ENCODE measurements at regions not wholly inside any gene's neighbourhood (a gene's known extent, or its start where the extent isn't known, plus 50 kb on each side); places are given as distances from the start of the nearest gene placed in this dataset.

GRCh38 chr1:81432059-81432458 is 368.7 kb upstream of the ADGRL2 start:
- Histone ChIP-seq H3K27me3 (ENCODE audit: control insufficient read depth in 2 of 2, insufficient read depth in 2 of 2, low read length in 2 of 2) (no peaks in the 10 kb centered on the region), H3K9me3 (replicated peaks in 1 of 2; ENCODE audit: control insufficient read depth in 1 of 2, insufficient read depth in 1 of 2, low read length in 2 of 2) (no peaks in the 10 kb centered on the region), H3K4me1 (ENCODE audit: control insufficient read depth in 1 of 2, insufficient read depth in 2 of 2, low read length in 2 of 2) (no peaks in the 10 kb centered on the region), H3K79me2 (ENCODE audit: insufficient read depth, low read length) (no peaks in the 10 kb centered on the region), H4K20me1 (ENCODE audit: insufficient read depth, low read length) (no peaks in the 10 kb centered on the region), H3K36me3 (replicated peaks in 1 of 2; ENCODE audit: control insufficient read depth in 1 of 2, insufficient read depth in 2 of 2, low read length in 2 of 2) (no peaks in the 10 kb centered on the region), H3K27ac (ENCODE audit: low read depth in 1 of 2, low read length in 2 of 2) (no peak overlapping the region), H3K9ac (ENCODE audit: insufficient read depth, low read length, poor library complexity, severe bottlenecking) (no peak overlapping the region), H3K4me2 (replicated peaks; ENCODE audit: extremely low read depth, low read length, poor library complexity, severe bottlenecking) (no peak overlapping the region), H3K4me3 (replicated peaks in 1 of 3; ENCODE audit: low read depth in 2 of 3, low read length in 3 of 3) (no peak overlapping the region), H2AFZ (ENCODE audit: insufficient read depth, low read depth, low read length, poor library complexity, severe bottlenecking) (no peak overlapping the region)
- no peak overlapping the region for H3K4me3 Mint-ChIP-seq
- peaks cover 0 to 6% (median 4%) of the 10 kb centered on the region in 7 donors for H3K9me3 Mint-ChIP-seq
- intact Hi-C loops (cut with micrococcal nuclease), result no loop called here
- 97% methylated on average over 4 of the region's 4 CpGs for WGBS (ENCODE audit: insufficient coverage)
- TF ChIP-seq CTCF (IDR thresholded peaks at IDR 0.05), result no peak
- H3K36me3 Mint-ChIP-seq, result no peaks in the 10 kb centered on the region
- no peak overlapping the region for H3K27ac Mint-ChIP-seq
- H3K4me1 Mint-ChIP-seq, result no peaks in the 10 kb centered on the region
- peaks cover 0 to 3% (median 2%) of the 10 kb centered on the region in 3 donors for H3K27me3 Mint-ChIP-seq (ENCODE audit: low read depth in 3 of 3)
- DNase-seq, result no peak

GRCh38 chr1:81431624-81432000 is 369.1 kb upstream of the ADGRL2 start:
- H3K9me3 Mint-ChIP-seq, result peaks cover 0 to 9% (median 6%) of the 10 kb centered on the region in 7 donors
- H3K27ac ChIP-seq (ENCODE audit: low read depth in 1 of 2, low read length in 2 of 2), result no peak overlapping the region
- intact Hi-C loops (cut with micrococcal nuclease), result no loop called here

More at GRCh38 chr1:81431624-81432000, 369.1 kb upstream of the ADGRL2 start:
- Mint-ChIP-seq H3K4me3 (no peak overlapping the region), H3K4me1 (no peaks in the 10 kb centered on the region), H3K36me3 (no peaks in the 10 kb centered on the region), H3K27ac (no peak overlapping the region), H3K27me3 (ENCODE audit: low read depth in 3 of 3) (peaks cover 0 to 3% (median 3%) of the 10 kb centered on the region in 3 donors)
- TF ChIP-seq CTCF (IDR thresholded peaks at IDR 0.05), result no peak
- Histone ChIP-seq H3K4me3 (replicated peaks in 1 of 3; ENCODE audit: low read depth in 2 of 3, low read length in 3 of 3) (no peak overlapping the region), H3K9me3 (replicated peaks in 1 of 2; ENCODE audit: control insufficient read depth in 1 of 2, insufficient read depth in 1 of 2, low read length in 2 of 2) (no peaks in the 10 kb centered on the region), H3K27me3 (ENCODE audit: control insufficient read depth in 2 of 2, insufficient read depth in 2 of 2, low read length in 2 of 2) (no peaks in the 10 kb centered on the region), H2AFZ (ENCODE audit: insufficient read depth, low read depth, low read length, poor library complexity, severe bottlenecking) (no peak overlapping the region), H3K4me2 (replicated peaks; ENCODE audit: extremely low read depth, low read length, poor library complexity, severe bottlenecking) (no peak overlapping the region), H3K4me1 (ENCODE audit: control insufficient read depth in 1 of 2, insufficient read depth in 2 of 2, low read length in 2 of 2) (no peaks in the 10 kb centered on the region), H3K36me3 (replicated peaks in 1 of 2; ENCODE audit: control insufficient read depth in 1 of 2, insufficient read depth in 2 of 2, low read length in 2 of 2) (no peaks in the 10 kb centered on the region), H4K20me1 (ENCODE audit: insufficient read depth, low read length) (no peaks in the 10 kb centered on the region), H3K79me2 (ENCODE audit: insufficient read depth, low read length) (no peaks in the 10 kb centered on the region), H3K9ac (ENCODE audit: insufficient read depth, low read length, poor library complexity, severe bottlenecking) (no peak overlapping the region)
- DNase-seq, result no peak
- no CpG with 5 or more reads among the region's 2 CpGs for WGBS (ENCODE audit: insufficient coverage)
